Lower leg skin (tissue), 3 donors: ENCODE measurements at regions not wholly inside any gene's neighbourhood (a gene's known extent, or its start where the extent isn't known, plus 50 kb on each side); places are given as distances from the start of the nearest gene placed in this dataset.

Experiments used
- POLR2A ChIP-seq, 2 donors: fragments of 450-650 bp; IDR thresholded peaks; one replicate each; pipeline ENCODE4 v1.6.1; 2016 to 2017; ENCODE audit warnings: antibody characterized with exemption in 2 of 2, mild to moderate bottlenecking in 1 of 2, moderate library complexity in 1 of 2
- TF ChIP-seq, protein P1 (sequence below), 3 donors: fragments of 450-650 bp; IDR thresholded peaks; one replicate each; pipeline ENCODE4 v1.5.1; 2016; ENCODE audit warnings: antibody characterized with exemption in 3 of 3, mild to moderate bottlenecking in 3 of 3, moderate library complexity in 2 of 3

DNA sequence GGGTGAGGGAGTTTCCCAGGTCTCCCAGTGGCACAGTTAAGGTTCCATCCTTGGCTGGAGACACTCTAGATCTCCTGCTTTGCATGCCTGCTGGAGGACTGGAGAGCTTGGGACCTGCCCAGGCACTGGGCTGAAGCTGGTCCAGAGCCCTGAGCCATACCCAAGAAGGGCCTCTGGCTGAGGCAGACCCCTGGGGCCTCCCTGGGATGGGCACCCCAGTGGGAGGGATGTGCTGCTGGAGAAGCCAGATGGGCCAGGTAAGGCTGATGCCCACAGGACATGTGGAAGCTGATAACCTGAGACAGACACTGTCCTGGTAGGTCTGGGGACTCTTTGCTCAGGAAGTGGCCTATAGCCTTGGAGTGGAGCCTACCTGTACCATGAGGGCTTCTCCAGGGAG, 160.7 kb downstream of the TFCP2L1 start:
- TF ChIP-seq, protein P1, sequence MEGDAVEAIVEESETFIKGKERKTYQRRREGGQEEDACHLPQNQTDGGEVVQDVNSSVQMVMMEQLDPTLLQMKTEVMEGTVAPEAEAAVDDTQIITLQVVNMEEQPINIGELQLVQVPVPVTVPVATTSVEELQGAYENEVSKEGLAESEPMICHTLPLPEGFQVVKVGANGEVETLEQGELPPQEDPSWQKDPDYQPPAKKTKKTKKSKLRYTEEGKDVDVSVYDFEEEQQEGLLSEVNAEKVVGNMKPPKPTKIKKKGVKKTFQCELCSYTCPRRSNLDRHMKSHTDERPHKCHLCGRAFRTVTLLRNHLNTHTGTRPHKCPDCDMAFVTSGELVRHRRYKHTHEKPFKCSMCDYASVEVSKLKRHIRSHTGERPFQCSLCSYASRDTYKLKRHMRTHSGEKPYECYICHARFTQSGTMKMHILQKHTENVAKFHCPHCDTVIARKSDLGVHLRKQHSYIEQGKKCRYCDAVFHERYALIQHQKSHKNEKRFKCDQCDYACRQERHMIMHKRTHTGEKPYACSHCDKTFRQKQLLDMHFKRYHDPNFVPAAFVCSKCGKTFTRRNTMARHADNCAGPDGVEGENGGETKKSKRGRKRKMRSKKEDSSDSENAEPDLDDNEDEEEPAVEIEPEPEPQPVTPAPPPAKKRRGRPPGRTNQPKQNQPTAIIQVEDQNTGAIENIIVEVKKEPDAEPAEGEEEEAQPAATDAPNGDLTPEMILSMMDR (IDR thresholded peaks at IDR 0.05), result no peak
- TF ChIP-seq POLR2A (IDR thresholded peaks at IDR 0.05), result no peak
